HCT116 (cell line): ENCODE measurements at regions not wholly inside any gene's neighbourhood (a gene's known extent, or its start where the extent isn't known, plus 50 kb on each side); places are given as distances from the start of the nearest gene placed in this dataset.

Source experiments
- ATAC-seq: fragments of 200-7000 bp; cut with Tn5 transposase; 2 replicates; pipeline ENCODE4 v1.9.1; 2020; ENCODE audit warnings: mild to moderate bottlenecking, moderate library complexity
- BruUV-seq: library from RNA; stranded (reverse); fragments of 400-500 nt; replicated peaks from 2 replicates; lab custom pipeline; 2021; lab: Mats Ljungman, UMichigan
- CTCF ChIA-PET: fragments of 300-600 bp; sonication (Branson Sonifier 250); formaldehyde crosslinking; loops from one replicate; lab custom pipeline; 2021; ENCODE audit warnings: antibody characterized with exemption; lab: Charles Lee
- POLR2A ChIA-PET: fragments of 300-600, 350-600 bp; sonication (Branson Sonifier 250); formaldehyde crosslinking; loops from one replicate; lab custom pipeline; 2021; ENCODE audit warnings: antibody characterized with exemption; lab: Charles Lee
- RAD21 ChIA-PET, 2 experiments: fragments of 300-600 bp; sonication (Branson Sonifier 250); formaldehyde crosslinking; loops; one replicate each; lab custom pipeline; 2023; ENCODE audit warnings: low total read pairs in 2 of 2; ENCODE audit not compliant: uncharacterized antibody in 2 of 2, unreplicated experiment in 2 of 2, low non-redundant PET in 1 of 2; lab: Charles Lee
- DNase-seq: peaks from one replicate; pipeline ENCODE4 v3.0.0-alpha.2; 2010; ENCODE audit warnings: low read depth, low spot score
- H2AFZ ChIP-seq: fragments of 200-600 bp; shearing (Covaris generic), sonication (generic); 2 replicates; pipeline ENCODE4 v1.6.1; 2017; ENCODE audit warnings: low read depth, mixed run types, mixed read lengths, antibody characterized with exemption, low read length; ENCODE audit not compliant: poor library complexity, severe bottlenecking
- H3K27ac ChIP-seq: 2 replicates; pipeline ENCODE4 v1.5.1; 2012; ENCODE audit warnings: low read depth, low read length
- H3K27me3 ChIP-seq: fragments of 200-600 bp; sonication (generic); 2 replicates; pipeline ENCODE4 v1.6.1; 2016; ENCODE audit warnings: mixed run types, low read length, mixed read lengths; ENCODE audit not compliant: insufficient read depth
- H3K36me3 ChIP-seq, 2 experiments: fragments of 200-500 bp in 1 of 2; fragments of 200-600 bp in 1 of 2; sonication (Bioruptor generic) in 1 of 2; sonication (generic) in 1 of 2; 2 replicates each; pipeline versions ENCODE4 v1.5.1 to v1.6.1; 2014 to 2016; ENCODE audit warnings: low read length in 2 of 2, inconsistent platforms in 1 of 2, mixed read lengths in 1 of 2, mixed run types in 1 of 2; ENCODE audit not compliant: insufficient read depth in 2 of 2, control insufficient read depth in 1 of 2
- H3K4me1 ChIP-seq, 2 experiments: fragments of 200-600 bp in 1 of 2; sonication (generic) in 1 of 2; 2 replicates each; pipeline versions ENCODE4 v1.5.1 to v1.6.1; 2012 to 2017; ENCODE audit warnings: low read length in 2 of 2, inconsistent platforms in 1 of 2, mild to moderate bottlenecking in 1 of 2, mixed read lengths in 1 of 2, mixed run types in 1 of 2, moderate library complexity in 1 of 2; ENCODE audit not compliant: insufficient read depth in 2 of 2, control insufficient read depth in 1 of 2
- H3K4me2 ChIP-seq: fragments of 200-600 bp; sonication (generic); 2 replicates; pipeline ENCODE4 v1.6.1; 2017; ENCODE audit warnings: mixed run types, low read length, mixed read lengths
- H3K4me3 ChIP-seq, 2 experiments: fragments of 200-600 bp in 1 of 2; sonication (generic) in 1 of 2; replicated peaks in 1 of 2; 2 replicates each; pipeline ENCODE4 v1.5.1; 2011 to 2016; ENCODE audit warnings: low read length in 2 of 2, control low read depth in 1 of 2, low read depth in 1 of 2, mild to moderate bottlenecking in 1 of 2, mixed read lengths in 1 of 2, mixed run types in 1 of 2
- H3K79me2 ChIP-seq: fragments of 200-600 bp; sonication (generic); 2 replicates; pipeline ENCODE4 v1.6.1; 2017; ENCODE audit warnings: mild to moderate bottlenecking, mixed run types, low read length, moderate library complexity, mixed read lengths; ENCODE audit not compliant: insufficient read depth
- H3K9ac ChIP-seq: fragments of 200-600 bp; sonication (generic); 2 replicates; pipeline ENCODE4 v1.6.1; 2016; ENCODE audit warnings: low read length, mixed read lengths
- H3K9me2 ChIP-seq: fragments of 200-600 bp; sonication (generic), shearing (Covaris generic); 2 replicates; pipeline ENCODE4 v1.6.1; 2017; ENCODE audit warnings: mixed run types, mild to moderate bottlenecking, moderate library complexity; ENCODE audit not compliant: insufficient read depth
- H3K9me3 ChIP-seq, 2 experiments: fragments of 200-500 bp in 1 of 2; fragments of 200-600 bp in 1 of 2; sonication (Bioruptor generic) in 1 of 2; sonication (generic) in 1 of 2; 2 replicates each; pipeline ENCODE4 v1.6.1; 2014 to 2017; ENCODE audit warnings: low read length in 2 of 2, mixed read lengths in 2 of 2, inconsistent platforms in 1 of 2, low read depth in 1 of 2, mild to moderate bottlenecking in 1 of 2, mixed run types in 1 of 2, moderate library complexity in 1 of 2; ENCODE audit not compliant: control insufficient read depth in 1 of 2, insufficient read depth in 1 of 2
- H4K20me1 ChIP-seq: fragments of 200-600 bp; sonication (generic), shearing (Covaris generic); 2 replicates; pipeline ENCODE4 v1.6.1; 2017; ENCODE audit warnings: mixed run types, mild to moderate bottlenecking, moderate library complexity; ENCODE audit not compliant: insufficient read depth
- CEBPB ChIP-seq: IDR thresholded peaks from 2 replicates; pipeline ENCODE4 v1.6.1; 2012; ENCODE audit warnings: low read depth
- EGR1 ChIP-seq: IDR thresholded peaks from 2 replicates; pipeline ENCODE4 v1.6.1; 2012; ENCODE audit warnings: low read depth
- MAX ChIP-seq: IDR thresholded peaks from 2 replicates; pipeline ENCODE4 v1.6.1; 2012
- SRF ChIP-seq: IDR thresholded peaks from 2 replicates; pipeline ENCODE4 v1.6.1; 2012; ENCODE audit warnings: low read depth
- ZFX ChIP-seq: fragments of 450-650 bp; IDR thresholded peaks from 2 replicates; pipeline ENCODE4 v1.6.1; 2017
- intact Hi-C: fragments of 100-400 bp; cut with micrococcal nuclease; formaldehyde crosslinking; loops from 2 replicates; pipeline ENCODE4 v1.10.0; 2022
- TF ChIP-seq, protein P1 (sequence below): IDR thresholded peaks from 2 replicates; pipeline ENCODE4 v1.6.1; 2011; ENCODE audit warnings: mild to moderate bottlenecking, low read length, moderate library complexity; ENCODE audit not compliant: insufficient replicate concordance; ENCODE audit errors: extremely low read depth
- TF ChIP-seq, protein P2 (sequence below), 3 experiments: fragments of 200-600 bp in 1 of 3; sonication (generic) in 1 of 3; IDR thresholded peaks in 2 of 3; conservative IDR thresholded peaks in 1 of 3; 2 replicates each; pipeline ENCODE4 v1.5.1; 2012 to 2017; ENCODE audit warnings: low read depth in 2 of 3, low read length in 2 of 3, antibody characterized with exemption in 1 of 3, borderline replicate concordance in 1 of 3, control low read depth in 1 of 3, mild to moderate bottlenecking in 1 of 3, mixed read lengths in 1 of 3, mixed run types in 1 of 3, moderate library complexity in 1 of 3; ENCODE audit not compliant: insufficient read depth in 1 of 3

GRCh38 chr14:71607056-71607455, 325.2 kb upstream of the RGS6 start:
- Histone ChIP-seq H3K4me1 (no peaks in the 10 kb centered on the region), H2AFZ (no peak overlapping the region), H3K9me3 (no peaks in the 10 kb centered on the region), H3K79me2 (peaks cover 8% of the 10 kb centered on the region; the same call in 1 of the 2 replicates), H3K27me3 (no peaks in the 10 kb centered on the region)
- POLR2A ChIA-PET = no interaction called here
- TF ChIP-seq CEBPB (no peak), MAX (no peak), SRF (no peak), EGR1 (no peak), ZFX (no peak)
- TF ChIP-seq, protein P1, sequence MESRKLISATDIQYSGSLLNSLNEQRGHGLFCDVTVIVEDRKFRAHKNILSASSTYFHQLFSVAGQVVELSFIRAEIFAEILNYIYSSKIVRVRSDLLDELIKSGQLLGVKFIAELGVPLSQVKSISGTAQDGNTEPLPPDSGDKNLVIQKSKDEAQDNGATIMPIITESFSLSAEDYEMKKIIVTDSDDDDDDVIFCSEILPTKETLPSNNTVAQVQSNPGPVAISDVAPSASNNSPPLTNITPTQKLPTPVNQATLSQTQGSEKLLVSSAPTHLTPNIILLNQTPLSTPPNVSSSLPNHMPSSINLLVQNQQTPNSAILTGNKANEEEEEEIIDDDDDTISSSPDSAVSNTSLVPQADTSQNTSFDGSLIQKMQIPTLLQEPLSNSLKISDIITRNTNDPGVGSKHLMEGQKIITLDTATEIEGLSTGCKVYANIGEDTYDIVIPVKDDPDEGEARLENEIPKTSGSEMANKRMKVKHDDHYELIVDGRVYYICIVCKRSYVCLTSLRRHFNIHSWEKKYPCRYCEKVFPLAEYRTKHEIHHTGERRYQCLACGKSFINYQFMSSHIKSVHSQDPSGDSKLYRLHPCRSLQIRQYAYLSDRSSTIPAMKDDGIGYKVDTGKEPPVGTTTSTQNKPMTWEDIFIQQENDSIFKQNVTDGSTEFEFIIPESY = no peak
- TF ChIP-seq, protein P2, sequence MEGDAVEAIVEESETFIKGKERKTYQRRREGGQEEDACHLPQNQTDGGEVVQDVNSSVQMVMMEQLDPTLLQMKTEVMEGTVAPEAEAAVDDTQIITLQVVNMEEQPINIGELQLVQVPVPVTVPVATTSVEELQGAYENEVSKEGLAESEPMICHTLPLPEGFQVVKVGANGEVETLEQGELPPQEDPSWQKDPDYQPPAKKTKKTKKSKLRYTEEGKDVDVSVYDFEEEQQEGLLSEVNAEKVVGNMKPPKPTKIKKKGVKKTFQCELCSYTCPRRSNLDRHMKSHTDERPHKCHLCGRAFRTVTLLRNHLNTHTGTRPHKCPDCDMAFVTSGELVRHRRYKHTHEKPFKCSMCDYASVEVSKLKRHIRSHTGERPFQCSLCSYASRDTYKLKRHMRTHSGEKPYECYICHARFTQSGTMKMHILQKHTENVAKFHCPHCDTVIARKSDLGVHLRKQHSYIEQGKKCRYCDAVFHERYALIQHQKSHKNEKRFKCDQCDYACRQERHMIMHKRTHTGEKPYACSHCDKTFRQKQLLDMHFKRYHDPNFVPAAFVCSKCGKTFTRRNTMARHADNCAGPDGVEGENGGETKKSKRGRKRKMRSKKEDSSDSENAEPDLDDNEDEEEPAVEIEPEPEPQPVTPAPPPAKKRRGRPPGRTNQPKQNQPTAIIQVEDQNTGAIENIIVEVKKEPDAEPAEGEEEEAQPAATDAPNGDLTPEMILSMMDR (IDR thresholded peaks at IDR 0.05 in 2 of 3, conservative IDR thresholded peaks at IDR 0.05 in 1 of 3; ENCODE audit: borderline replicate concordance in 1 of 3, insufficient read depth in 1 of 3, low read depth in 2 of 3, low read length in 2 of 3) = no peak
- TF ChIP-seq, all 23 proteins: peak for 0
- Histone ChIP-seq H3K4me2 (no peak overlapping the region), H3K4me3 (no peak overlapping the region), H3K27ac (no peak overlapping the region), H3K9ac (no peak overlapping the region), H3K9me2 (no peaks in the 10 kb centered on the region), H4K20me1 (no peaks in the 10 kb centered on the region), H3K36me3 (no peaks in the 10 kb centered on the region)
- ATAC-seq = no peak
- CTCF ChIA-PET = no interaction called here
- no peak for DNase-seq
- RAD21 ChIA-PET = interaction anchor here in 1 of 2 experiments (0.6 kb wide), 1 partner anchor 443 kb away, joined by 4 read pairs; no protein-coding TSS in a partner anchor
- no TSS peak for BruUV-seq
- intact Hi-C loops = no loop called here
